Tibial artery (tissue), 4 donors: ENCODE measurements at regions not wholly inside any gene's neighbourhood (a gene's known extent, or its start where the extent isn't known, plus 50 kb on each side); places are given as distances from the start of the nearest gene placed in this dataset.
A peak's percentile ranks its signal among the peaks of the same experiment; 100 is the strongest.

Experiments
- DNase-seq, 2 donors: peaks; one replicate each; pipeline ENCODE4 v3.0.0-alpha.2; 2019
- H3K27ac ChIP-seq, 2 donors: fragments of 200-600 bp; sonication (generic) in 1 of 2; 1 replicate in 1 of 2; 2 replicates in 1 of 2; pipeline ENCODE4 v1.5.1; 2018 to 2019; ENCODE audit warnings: mild to moderate bottlenecking in 1 of 2
- H3K27me3 ChIP-seq, 2 donors: fragments of 200-600 bp; sonication (generic) in 1 of 2; one replicate each; pipeline versions ENCODE4 v1.5.1 to v1.6.0; 2016 to 2019
- H3K36me3 ChIP-seq, 3 donors: fragments of 200-600 bp; sonication (generic) in 2 of 3; one replicate each; pipeline ENCODE4 v1.5.1; 2016 to 2019; ENCODE audit warnings: mild to moderate bottlenecking in 2 of 3
- H3K4me1 ChIP-seq, 4 donors: fragments of 200-600 bp; sonication (generic) in 2 of 4; 1 replicate in 3 of 4; 2 replicates in 1 of 4; pipeline ENCODE4 v1.5.1; 2016 to 2019
- H3K4me3 ChIP-seq, 2 donors: fragments of 200-600 bp; sonication (generic) in 1 of 2; 1 replicate in 1 of 2; 2 replicates in 1 of 2; pipeline ENCODE4 v1.5.1; 2018 to 2019; ENCODE audit warnings: mild to moderate bottlenecking in 2 of 2
- H3K9me3 ChIP-seq, 3 donors: fragments of 200-600 bp; sonication (generic) in 1 of 3; one replicate each; pipeline ENCODE4 v1.5.1; 2016 to 2019
- intact Hi-C: fragments of 100-400 bp; cut with DNase I; formaldehyde crosslinking; loops from one replicate; pipeline ENCODE4 v1.15.0; 2023; ENCODE audit warnings: low total_unique reads
- TF ChIP-seq, protein P1 (sequence below), 2 experiments: fragments of 200-600 bp in 1 of 2; fragments of 450-650 bp in 1 of 2; IDR thresholded peaks; one replicate each; pipeline ENCODE4 v1.5.1; 2017 to 2019; ENCODE audit warnings: antibody characterized with exemption in 2 of 2, mild to moderate bottlenecking in 1 of 2, moderate library complexity in 1 of 2

DNA sequence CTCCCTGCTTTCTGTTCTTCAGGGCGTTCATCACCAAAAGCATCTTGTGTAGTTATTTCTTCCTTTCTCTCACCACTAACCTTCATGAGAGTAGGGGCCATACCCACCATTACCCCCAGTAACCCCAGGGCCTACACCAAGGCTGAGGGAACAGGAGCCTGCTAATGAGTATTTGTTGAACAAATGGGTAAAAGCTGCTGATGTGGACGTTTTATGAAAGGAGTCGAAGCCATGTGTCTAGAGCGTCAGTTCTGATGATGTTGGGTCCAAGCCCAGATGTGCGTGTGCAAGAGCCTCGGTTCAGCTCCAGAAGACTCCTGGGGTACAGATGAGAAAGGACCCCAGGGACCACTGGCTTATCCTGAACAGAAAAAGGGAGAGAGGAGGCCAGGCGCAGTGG is 77.1 kb upstream of the TBC1D3K start:
- intact Hi-C loops, result no loop called here
- Histone ChIP-seq H3K36me3 (no peaks in the 10 kb centered on the region), H3K4me3 (no peak overlapping the region), H3K9me3 (no peaks in the 10 kb centered on the region), H3K27me3 (peaks cover 0 to 43% of the 10 kb centered on the region in 2 donors), H3K27ac (no peak overlapping the region), H3K4me1 (peaks cover 0 to 3% (median 0%) of the 10 kb centered on the region in 4 donors)
- DNase-seq, result no peak
- TF ChIP-seq, protein P1, sequence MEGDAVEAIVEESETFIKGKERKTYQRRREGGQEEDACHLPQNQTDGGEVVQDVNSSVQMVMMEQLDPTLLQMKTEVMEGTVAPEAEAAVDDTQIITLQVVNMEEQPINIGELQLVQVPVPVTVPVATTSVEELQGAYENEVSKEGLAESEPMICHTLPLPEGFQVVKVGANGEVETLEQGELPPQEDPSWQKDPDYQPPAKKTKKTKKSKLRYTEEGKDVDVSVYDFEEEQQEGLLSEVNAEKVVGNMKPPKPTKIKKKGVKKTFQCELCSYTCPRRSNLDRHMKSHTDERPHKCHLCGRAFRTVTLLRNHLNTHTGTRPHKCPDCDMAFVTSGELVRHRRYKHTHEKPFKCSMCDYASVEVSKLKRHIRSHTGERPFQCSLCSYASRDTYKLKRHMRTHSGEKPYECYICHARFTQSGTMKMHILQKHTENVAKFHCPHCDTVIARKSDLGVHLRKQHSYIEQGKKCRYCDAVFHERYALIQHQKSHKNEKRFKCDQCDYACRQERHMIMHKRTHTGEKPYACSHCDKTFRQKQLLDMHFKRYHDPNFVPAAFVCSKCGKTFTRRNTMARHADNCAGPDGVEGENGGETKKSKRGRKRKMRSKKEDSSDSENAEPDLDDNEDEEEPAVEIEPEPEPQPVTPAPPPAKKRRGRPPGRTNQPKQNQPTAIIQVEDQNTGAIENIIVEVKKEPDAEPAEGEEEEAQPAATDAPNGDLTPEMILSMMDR (IDR thresholded peaks at IDR 0.05), result no peak

DNA sequence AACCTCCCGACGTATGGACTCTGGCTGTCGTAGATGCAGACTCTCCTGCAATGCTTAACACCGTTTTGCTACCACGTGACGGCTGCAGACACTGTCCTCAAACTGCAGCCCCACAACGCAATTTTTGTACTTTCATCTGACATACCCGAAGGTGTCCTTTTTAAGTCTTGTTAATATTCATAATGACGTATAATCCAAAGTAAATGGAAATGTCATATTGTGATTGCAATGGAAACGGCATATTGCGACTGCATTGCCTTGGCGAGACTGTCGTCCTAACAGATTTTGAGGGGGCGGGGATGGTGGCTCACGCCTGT is 79.3 kb upstream of the TBC1D3K start:
- Histone ChIP-seq H3K27me3 (peaks cover 0 to 51% of the 10 kb centered on the region in 2 donors), H3K27ac (no peak overlapping the region), H3K9me3 (no peaks in the 10 kb centered on the region), H3K4me3 (no peak overlapping the region), H3K4me1 (peaks cover 0 to 3% (median 0%) of the 10 kb centered on the region in 4 donors), H3K36me3 (no peaks in the 10 kb centered on the region)
- DNase-seq, result no peak
- intact Hi-C loops, result no loop called here
- TF ChIP-seq, protein P1 (IDR thresholded peaks at IDR 0.05), result no peak

DNA sequence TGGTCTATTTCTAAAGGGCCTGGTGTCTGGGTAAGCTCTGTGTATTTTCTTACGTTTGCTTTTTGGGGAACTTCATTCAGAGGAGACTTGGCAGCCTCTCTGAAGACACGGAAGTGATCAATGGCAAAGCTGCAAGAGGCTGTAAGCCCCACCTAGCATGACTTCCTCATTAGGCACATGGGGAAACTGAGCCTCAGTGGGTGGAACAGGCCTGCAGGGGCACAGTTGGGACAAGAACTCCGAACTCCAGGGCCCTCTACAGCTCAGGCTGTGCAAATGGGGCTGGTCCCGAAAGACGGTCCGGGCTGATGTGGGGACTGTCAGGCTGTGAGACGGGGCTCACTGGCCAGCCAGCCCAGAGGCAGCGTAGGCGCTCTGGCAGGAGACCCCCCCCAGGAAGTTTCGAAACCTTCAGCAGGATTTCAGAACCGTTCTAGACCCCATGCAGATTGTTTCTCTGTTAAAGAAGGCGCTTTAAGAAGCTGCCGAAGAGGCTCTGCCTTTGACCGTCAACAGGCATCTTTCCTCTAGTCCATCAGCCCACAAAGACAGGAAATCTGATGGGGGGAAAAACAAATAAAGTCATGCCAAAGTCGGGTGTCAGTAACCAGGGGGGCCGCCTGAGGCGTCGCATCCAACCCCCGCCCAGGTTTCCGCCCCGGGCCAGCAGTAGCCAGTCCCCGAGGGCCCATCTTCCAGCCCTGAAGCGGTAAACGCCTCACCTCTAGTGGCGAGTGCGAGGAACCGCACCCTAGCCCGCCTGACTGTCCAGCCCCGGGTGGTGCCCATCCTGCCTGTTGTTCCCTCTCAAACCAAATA is 79.8 kb upstream of the TBC1D3K start:
- TF ChIP-seq, protein P1 (IDR thresholded peaks at IDR 0.05), result peak; percentile 51 to 54
- H3K9me3 ChIP-seq, result no peaks in the 10 kb centered on the region
- intact Hi-C loops, result no loop called here
- peak in 1 of 2 donors; percentile 40 for DNase-seq
- peak overlapping the region in 1 of 2 donors; percentile 7 for H3K4me3 ChIP-seq
- H3K27ac ChIP-seq, result no peak overlapping the region
- H3K4me1 ChIP-seq, result peaks cover 0 to 3% (median 0%) of the 10 kb centered on the region in 4 donors
- no peaks in the 10 kb centered on the region for H3K36me3 ChIP-seq
- H3K27me3 ChIP-seq, result peaks cover 0 to 53% of the 10 kb centered on the region in 2 donors

DNA sequence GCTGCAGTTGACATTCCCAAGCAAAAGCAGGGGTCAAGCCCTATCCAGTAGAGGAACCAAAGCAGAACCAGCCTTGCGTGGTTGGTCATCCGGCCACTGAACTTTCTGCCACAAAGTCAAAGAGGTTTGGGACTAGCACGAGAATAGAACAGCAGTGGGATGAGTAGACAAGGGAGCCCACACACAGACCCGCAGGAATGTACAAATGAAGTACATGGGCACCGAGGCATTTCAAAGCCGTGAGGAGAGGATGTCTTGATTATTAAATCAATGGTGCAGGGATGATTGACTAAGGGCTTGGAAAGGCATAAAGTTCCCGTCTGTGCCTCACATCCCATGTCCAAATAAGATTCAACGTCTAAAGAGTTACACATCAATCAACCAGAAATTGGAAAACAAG is 81.8 kb upstream of the TBC1D3K start:
- Histone ChIP-seq H3K27me3 (peaks cover 0 to 68% of the 10 kb centered on the region in 2 donors), H3K4me3 (no peak overlapping the region), H3K36me3 (no peaks in the 10 kb centered on the region), H3K4me1 (peaks cover 0 to 3% (median 0%) of the 10 kb centered on the region in 4 donors), H3K27ac (no peak overlapping the region), H3K9me3 (no peaks in the 10 kb centered on the region)
- DNase-seq, result no peak
- TF ChIP-seq, protein P1 (IDR thresholded peaks at IDR 0.05), result no peak
- intact Hi-C loops, result no loop called here

DNA sequence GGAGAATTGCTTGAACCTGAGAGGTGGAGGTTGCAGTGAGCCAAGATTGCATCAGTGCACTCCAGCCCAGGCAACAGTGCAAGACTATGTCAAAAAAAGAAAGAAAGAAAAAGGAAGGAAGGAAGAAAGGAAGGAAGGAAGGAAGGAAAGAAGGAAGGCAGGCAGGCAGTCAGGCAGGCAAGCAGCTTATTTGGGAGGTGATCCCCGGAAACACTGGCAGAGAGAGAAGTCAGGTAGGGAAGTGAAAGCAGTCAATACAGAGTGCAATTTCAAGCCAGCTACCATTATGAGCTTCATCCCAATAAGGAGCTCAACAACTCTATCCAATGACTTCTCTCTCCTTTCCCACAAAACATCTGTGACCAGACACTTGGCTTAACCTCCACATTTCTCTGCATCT is 83.0 kb upstream of the TBC1D3K start:
- no peak for DNase-seq
- H3K36me3 ChIP-seq, result no peaks in the 10 kb centered on the region
- no peak overlapping the region for H3K27ac ChIP-seq
- peaks cover 0 to 3% (median 0%) of the 10 kb centered on the region in 4 donors for H3K4me1 ChIP-seq
- peaks cover 0 to 64% of the 10 kb centered on the region in 2 donors for H3K27me3 ChIP-seq
- intact Hi-C loops, result no loop called here
- no peaks in the 10 kb centered on the region for H3K9me3 ChIP-seq
- no peak overlapping the region for H3K4me3 ChIP-seq
- TF ChIP-seq, protein P1 (IDR thresholded peaks at IDR 0.05), result no peak
